ENCODE measurements at regions not wholly inside any gene's neighbourhood (a gene's known extent, or its start where the extent isn't known, plus 50 kb on each side); places are given as distances from the start of the nearest gene placed in this dataset.

DNA sequence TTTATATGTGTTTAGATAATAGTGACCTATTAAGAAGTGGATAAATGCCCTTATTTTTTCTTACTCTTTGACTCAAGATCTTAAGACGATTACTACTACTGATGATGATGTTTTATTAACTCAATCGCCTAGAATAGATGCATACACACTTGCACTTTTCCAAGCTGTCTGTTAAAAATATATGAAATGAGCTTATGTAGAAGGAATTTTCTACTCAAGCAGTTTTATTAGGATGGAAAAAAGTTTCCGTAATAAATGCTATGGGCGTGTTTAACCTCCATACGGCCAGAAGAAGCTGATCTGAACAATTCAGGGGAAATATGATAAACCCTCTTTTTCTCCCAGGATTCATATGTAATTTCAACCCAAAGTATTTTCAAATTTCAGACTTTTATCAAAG lies 455.7 kb upstream of the MPDZ start:
- Histone ChIP-seq H3K79me2 (ENCODE audit: insufficient read depth, low read length) (no peaks in the 10 kb centered on the region), H3K4me2 (ENCODE audit: insufficient read depth, low read length) (no peak overlapping the region), H3K9me3 (ENCODE audit: low read depth, low read length) (no peaks in the 10 kb centered on the region), H3K4me3 (ENCODE audit: insufficient read depth, low read length) (no peak overlapping the region), H3K27me3 (ENCODE audit: insufficient read depth, low read length) (peaks cover 20% of the 10 kb centered on the region), H3K36me3 (ENCODE audit: insufficient read depth, low read length) (no peaks in the 10 kb centered on the region), H2AFZ (ENCODE audit: low read length) (no peak overlapping the region), H4K20me1 (ENCODE audit: insufficient read depth, low read length) (no peaks in the 10 kb centered on the region), H3K27ac (ENCODE audit: low read depth, low read length) (no peak overlapping the region), H3K4me1 (ENCODE audit: insufficient read depth, low read length) (no peaks in the 10 kb centered on the region)
- TF ChIP-seq, protein P1, sequence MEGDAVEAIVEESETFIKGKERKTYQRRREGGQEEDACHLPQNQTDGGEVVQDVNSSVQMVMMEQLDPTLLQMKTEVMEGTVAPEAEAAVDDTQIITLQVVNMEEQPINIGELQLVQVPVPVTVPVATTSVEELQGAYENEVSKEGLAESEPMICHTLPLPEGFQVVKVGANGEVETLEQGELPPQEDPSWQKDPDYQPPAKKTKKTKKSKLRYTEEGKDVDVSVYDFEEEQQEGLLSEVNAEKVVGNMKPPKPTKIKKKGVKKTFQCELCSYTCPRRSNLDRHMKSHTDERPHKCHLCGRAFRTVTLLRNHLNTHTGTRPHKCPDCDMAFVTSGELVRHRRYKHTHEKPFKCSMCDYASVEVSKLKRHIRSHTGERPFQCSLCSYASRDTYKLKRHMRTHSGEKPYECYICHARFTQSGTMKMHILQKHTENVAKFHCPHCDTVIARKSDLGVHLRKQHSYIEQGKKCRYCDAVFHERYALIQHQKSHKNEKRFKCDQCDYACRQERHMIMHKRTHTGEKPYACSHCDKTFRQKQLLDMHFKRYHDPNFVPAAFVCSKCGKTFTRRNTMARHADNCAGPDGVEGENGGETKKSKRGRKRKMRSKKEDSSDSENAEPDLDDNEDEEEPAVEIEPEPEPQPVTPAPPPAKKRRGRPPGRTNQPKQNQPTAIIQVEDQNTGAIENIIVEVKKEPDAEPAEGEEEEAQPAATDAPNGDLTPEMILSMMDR (IDR thresholded peaks at IDR 0.05; ENCODE audit: extremely low read depth, low read depth, low read length) = no peak
- DNase-seq (ENCODE audit: insufficient read length, low spot score, missing footprints) = no peak

DNA sequence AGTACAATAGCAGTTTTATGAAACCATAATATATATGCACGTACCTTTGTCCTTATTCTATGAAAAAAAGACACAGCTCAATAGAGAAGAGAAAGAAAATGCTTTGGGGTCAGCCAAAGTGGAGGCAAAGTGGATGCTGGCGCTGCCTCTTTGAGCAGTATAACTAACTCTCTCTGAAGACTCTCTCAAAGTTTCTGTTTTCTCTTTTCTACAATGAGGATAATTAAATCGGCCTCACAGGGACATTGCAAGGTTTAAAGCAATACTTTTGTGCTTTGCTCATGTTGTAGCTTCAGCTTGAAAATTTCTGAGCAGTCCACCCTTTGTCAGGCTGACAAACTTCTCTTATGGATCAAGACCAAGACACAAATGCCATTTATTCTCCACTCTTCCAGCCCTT lies 455.1 kb upstream of the MPDZ start:
- no peak for DNase-seq (ENCODE audit: insufficient read length, low spot score, missing footprints)
- no peaks in the 10 kb centered on the region for H3K4me1 ChIP-seq (ENCODE audit: insufficient read depth, low read length)
- H3K36me3 ChIP-seq (ENCODE audit: insufficient read depth, low read length) = no peaks in the 10 kb centered on the region
- TF ChIP-seq, protein P1 (IDR thresholded peaks at IDR 0.05; ENCODE audit: extremely low read depth, low read depth, low read length) = no peak
- no peaks in the 10 kb centered on the region for H4K20me1 ChIP-seq (ENCODE audit: insufficient read depth, low read length)
- H3K4me3 ChIP-seq (ENCODE audit: insufficient read depth, low read length) = no peak overlapping the region
- no peak overlapping the region for H2AFZ ChIP-seq (ENCODE audit: low read length)
- H3K4me2 ChIP-seq (ENCODE audit: insufficient read depth, low read length) = no peak overlapping the region
- no peak overlapping the region for H3K27ac ChIP-seq (ENCODE audit: low read depth, low read length)
- H3K27me3 ChIP-seq (ENCODE audit: insufficient read depth, low read length) = peaks cover 22% of the 10 kb centered on the region
- H3K79me2 ChIP-seq (ENCODE audit: insufficient read depth, low read length) = no peaks in the 10 kb centered on the region
- no peaks in the 10 kb centered on the region for H3K9me3 ChIP-seq (ENCODE audit: low read depth, low read length)

DNA sequence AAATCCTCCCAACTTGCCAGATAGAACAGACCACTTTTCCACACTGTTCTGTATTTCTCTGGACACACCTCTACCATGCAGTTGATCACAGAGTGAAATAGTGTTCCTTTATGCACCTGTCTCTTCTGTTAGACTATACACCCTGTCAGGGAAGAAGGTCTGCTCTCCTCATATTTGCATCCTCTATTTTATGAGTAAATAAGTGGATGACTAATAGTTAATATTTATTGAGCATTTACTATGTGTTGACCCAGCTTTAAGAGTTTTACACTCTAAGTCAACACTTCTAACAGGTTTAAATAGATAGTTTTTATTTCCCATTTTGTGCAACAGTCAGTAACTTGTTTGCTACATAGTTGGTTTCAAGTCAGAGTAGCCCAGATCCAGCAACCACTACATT lies 452.8 kb upstream of the MPDZ start:
- no peak overlapping the region for H3K4me2 ChIP-seq (ENCODE audit: insufficient read depth, low read length)
- no peak overlapping the region for H3K4me3 ChIP-seq (ENCODE audit: insufficient read depth, low read length)
- TF ChIP-seq, protein P1 (IDR thresholded peaks at IDR 0.05; ENCODE audit: extremely low read depth, low read depth, low read length) = no peak
- no peaks in the 10 kb centered on the region for H3K9me3 ChIP-seq (ENCODE audit: low read depth, low read length)
- no peaks in the 10 kb centered on the region for H3K36me3 ChIP-seq (ENCODE audit: insufficient read depth, low read length)
- no peaks in the 10 kb centered on the region for H3K79me2 ChIP-seq (ENCODE audit: insufficient read depth, low read length)
- H4K20me1 ChIP-seq (ENCODE audit: insufficient read depth, low read length) = no peaks in the 10 kb centered on the region
- no peak overlapping the region for H2AFZ ChIP-seq (ENCODE audit: low read length)
- DNase-seq (ENCODE audit: insufficient read length, low spot score, missing footprints) = no peak
- peaks cover 38% of the 10 kb centered on the region for H3K27me3 ChIP-seq (ENCODE audit: insufficient read depth, low read length)
- no peaks in the 10 kb centered on the region for H3K4me1 ChIP-seq (ENCODE audit: insufficient read depth, low read length)
- H3K27ac ChIP-seq (ENCODE audit: low read depth, low read length) = no peak overlapping the region

DNA sequence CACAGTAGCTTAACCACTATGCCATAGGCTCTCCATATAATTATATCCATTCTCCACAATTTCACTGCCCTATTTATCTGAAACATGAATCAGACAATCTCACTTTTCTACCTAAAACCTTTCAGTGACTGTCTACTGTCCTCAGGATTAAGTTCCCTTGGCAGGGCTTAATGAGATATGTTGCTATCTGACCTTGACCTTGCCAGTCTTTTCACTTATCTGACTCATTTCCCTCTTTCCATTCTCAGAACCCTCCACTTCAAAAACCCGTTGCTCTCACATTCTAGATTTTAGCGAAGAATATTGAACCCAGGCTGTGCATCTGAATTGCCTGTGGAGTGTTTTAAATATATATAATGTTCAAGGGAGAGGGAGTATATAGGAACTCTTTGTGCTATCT lies 452.1 kb upstream of the MPDZ start:
- Histone ChIP-seq H4K20me1 (ENCODE audit: insufficient read depth, low read length) (no peaks in the 10 kb centered on the region), H3K4me1 (ENCODE audit: insufficient read depth, low read length) (no peaks in the 10 kb centered on the region), H3K4me3 (ENCODE audit: insufficient read depth, low read length) (no peak overlapping the region), H3K79me2 (ENCODE audit: insufficient read depth, low read length) (no peaks in the 10 kb centered on the region), H3K36me3 (ENCODE audit: insufficient read depth, low read length) (no peaks in the 10 kb centered on the region), H3K27ac (ENCODE audit: low read depth, low read length) (no peak overlapping the region), H3K27me3 (ENCODE audit: insufficient read depth, low read length) (peaks cover 38% of the 10 kb centered on the region), H3K4me2 (ENCODE audit: insufficient read depth, low read length) (no peak overlapping the region), H2AFZ (ENCODE audit: low read length) (no peak overlapping the region), H3K9me3 (ENCODE audit: low read depth, low read length) (no peaks in the 10 kb centered on the region)
- DNase-seq (ENCODE audit: insufficient read length, low spot score, missing footprints) = no peak
- TF ChIP-seq, protein P1 (IDR thresholded peaks at IDR 0.05; ENCODE audit: extremely low read depth, low read depth, low read length) = no peak

All from osteoblast (primary cell).